Upper lobe of right lung (tissue), 1 donor: ENCODE measurements at regions not wholly inside any gene's neighbourhood (a gene's known extent, or its start where the extent isn't known, plus 50 kb on each side); places are given as distances from the start of the nearest gene placed in this dataset.

Source experiments
- ATAC-seq: fragments of 200-7000 bp; cut with Tn5 transposase; one replicate; pipeline ENCODE4 v1.9.1; 2020; ENCODE audit warnings: mild to moderate bottlenecking, moderate library complexity
- DNase-seq: peaks from one replicate; pipeline ENCODE4 v3.0.0-alpha.2; 2020
- H3K27ac ChIP-seq: fragments of 200-600 bp; one replicate; pipeline ENCODE4 v1.8.0; 2022
- H3K27me3 ChIP-seq: fragments of 200-600 bp; one replicate; pipeline ENCODE4 v1.8.0; 2022; ENCODE audit warnings: mild to moderate bottlenecking
- H3K36me3 ChIP-seq: fragments of 200-600 bp; one replicate; pipeline ENCODE4 v1.8.0; 2022
- H3K4me1 ChIP-seq: fragments of 200-600 bp; one replicate; pipeline ENCODE4 v1.8.0; 2022
- H3K4me3 ChIP-seq: fragments of 200-600 bp; one replicate; pipeline ENCODE4 v1.8.0; 2022; ENCODE audit warnings: mild to moderate bottlenecking
- H3K9me3 ChIP-seq: fragments of 200-600 bp; one replicate; pipeline ENCODE4 v1.8.0; 2022
- CTCF ChIP-seq: fragments of 200-600 bp; IDR thresholded peaks from one replicate; pipeline ENCODE4 v1.8.0; 2022; ENCODE audit warnings: antibody characterized with exemption
- intact Hi-C: fragments of 100-400 bp; cut with DNase I; formaldehyde crosslinking; loops from one replicate; pipeline ENCODE4 v1.11.0; 2022
- donor health status: DM: no; HTN: yes; CAD: no; lungs with severe emphysema.

- ATAC-seq: no peak
- no peak overlapping the region for H3K27ac ChIP-seq
- no peaks in the 10 kb centered on the region for H3K9me3 ChIP-seq
- no peak for DNase-seq
- intact Hi-C loops: no loop called here
- TF ChIP-seq CTCF: no peak
- no peak overlapping the region for H3K4me3 ChIP-seq
- no peaks in the 10 kb centered on the region for H3K36me3 ChIP-seq
- no peaks in the 10 kb centered on the region for H3K4me1 ChIP-seq
- H3K27me3 ChIP-seq: no peaks in the 10 kb centered on the region
These were observed 1298.8 kb downstream of the TYW1 start for GRCh38 chr7:68295386-68295785.

- no peak for ATAC-seq
- DNase-seq: no peak
- H3K4me3 ChIP-seq: no peak overlapping the region
- no peaks in the 10 kb centered on the region for H3K27me3 ChIP-seq
- no peak for TF ChIP-seq CTCF
- no peaks in the 10 kb centered on the region for H3K36me3 ChIP-seq
- intact Hi-C loops: no loop called here
- H3K27ac ChIP-seq: no peak overlapping the region
- no peaks in the 10 kb centered on the region for H3K9me3 ChIP-seq
- no peaks in the 10 kb centered on the region for H3K4me1 ChIP-seq
These were observed 1293.7 kb upstream of the AUTS2 start for GRCh38 chr7:68304536-68304935.

- DNase-seq (no peak), ATAC-seq (no peak)
- no peaks in the 10 kb centered on the region for H3K27me3 ChIP-seq
- TF ChIP-seq CTCF: no peak
- intact Hi-C loops: no loop called here
- no peaks in the 10 kb centered on the region for H3K9me3 ChIP-seq
- no peaks in the 10 kb centered on the region for H3K36me3 ChIP-seq
- no peak overlapping the region for H3K27ac ChIP-seq
- no peak overlapping the region for H3K4me3 ChIP-seq
- no peaks in the 10 kb centered on the region for H3K4me1 ChIP-seq
These were observed 1291.6 kb upstream of the AUTS2 start for GRCh38 chr7:68306692-68307107.

- intact Hi-C loops: no loop called here
- Histone ChIP-seq H3K4me3 (no peak overlapping the region), H3K27me3 (no peaks in the 10 kb centered on the region), H3K36me3 (no peaks in the 10 kb centered on the region), H3K4me1 (no peaks in the 10 kb centered on the region), H3K9me3 (no peaks in the 10 kb centered on the region), H3K27ac (no peak overlapping the region)
- no peak for TF ChIP-seq CTCF
- DNase-seq (no peak), ATAC-seq (no peak)
These were observed 1289.0 kb upstream of the AUTS2 start for GRCh38 chr7:68309271-68309670.

- no peak for TF ChIP-seq CTCF
- no peaks in the 10 kb centered on the region for H3K9me3 ChIP-seq
- no peaks in the 10 kb centered on the region for H3K27me3 ChIP-seq
- intact Hi-C loops: no loop called here
- no peak overlapping the region for H3K27ac ChIP-seq
- H3K36me3 ChIP-seq: no peaks in the 10 kb centered on the region
- H3K4me3 ChIP-seq: no peak overlapping the region
- no peak for DNase-seq
- no peak for ATAC-seq
- H3K4me1 ChIP-seq: no peaks in the 10 kb centered on the region
These were observed 1288.5 kb upstream of the AUTS2 start for GRCh38 chr7:68309806-68310205.

- Histone ChIP-seq H3K27me3 (no peaks in the 10 kb centered on the region), H3K27ac (no peak overlapping the region), H3K4me1 (no peaks in the 10 kb centered on the region), H3K4me3 (no peak overlapping the region), H3K9me3 (no peaks in the 10 kb centered on the region), H3K36me3 (no peaks in the 10 kb centered on the region)
- DNase-seq: no peak
- ATAC-seq: no peak
- intact Hi-C loops: no loop called here
- TF ChIP-seq CTCF: no peak
These were observed 1286.3 kb upstream of the AUTS2 start for GRCh38 chr7:68311958-68312357.
